H9 (cell line): ENCODE measurements at regions not wholly inside any gene's neighbourhood (a gene's known extent, or its start where the extent isn't known, plus 50 kb on each side); places are given as distances from the start of the nearest gene placed in this dataset.

ENCODE experiments used
- DNase-seq: peaks from one replicate; pipeline ENCODE4 v3.0.0-alpha.2; 2017
- H2AFZ ChIP-seq: one replicate; pipeline ENCODE4 v1.6.1; 2013; ENCODE audit warnings: mild to moderate bottlenecking, low read length, control low read depth, moderate library complexity
- H2AK5ac ChIP-seq: 2 replicates; pipeline ENCODE4 v1.6.1; 2013; ENCODE audit warnings: low read length, control low read depth, mixed read lengths; ENCODE audit not compliant: insufficient read length
- H2BK120ac ChIP-seq: one replicate; pipeline ENCODE4 v1.6.1; 2013; ENCODE audit warnings: low read depth, mild to moderate bottlenecking, low read length, control low read depth, inconsistent platforms; ENCODE audit not compliant: poor library complexity, severe bottlenecking
- H2BK12ac ChIP-seq: 2 replicates; pipeline ENCODE4 v1.6.1; 2013; ENCODE audit warnings: low read length, control low read depth, mixed read lengths, low read depth; ENCODE audit not compliant: insufficient read length
- H2BK15ac ChIP-seq: 2 replicates; pipeline ENCODE4 v1.6.1; 2013; ENCODE audit warnings: low read depth, low read length, control low read depth
- H2BK20ac ChIP-seq: one replicate; pipeline ENCODE4 v1.6.1; 2013; ENCODE audit warnings: low read depth, mild to moderate bottlenecking, low read length, control low read depth, inconsistent platforms; ENCODE audit not compliant: poor library complexity, severe bottlenecking
- H2BK5ac ChIP-seq: 2 replicates; pipeline ENCODE4 v1.6.1; 2013; ENCODE audit warnings: low read length, control low read depth, mixed read lengths; ENCODE audit not compliant: insufficient read length
- H3K14ac ChIP-seq: 2 replicates; pipeline ENCODE4 v1.6.1; 2013; ENCODE audit warnings: low read length, control low read depth; ENCODE audit not compliant: insufficient read depth
- H3K18ac ChIP-seq: 2 replicates; pipeline ENCODE4 v1.6.1; 2013; ENCODE audit warnings: low read depth, mild to moderate bottlenecking, mixed read lengths, low read length, control low read depth; ENCODE audit not compliant: insufficient read length
- H3K23ac ChIP-seq: 2 replicates; pipeline ENCODE4 v1.6.1; 2013; ENCODE audit warnings: low read length, control low read depth, mixed read lengths, low read depth; ENCODE audit not compliant: insufficient read length
- H3K23me2 ChIP-seq: 2 replicates; pipeline ENCODE4 v1.6.1; 2013; ENCODE audit warnings: low read depth, mild to moderate bottlenecking, mixed read lengths, low read length, control low read depth; ENCODE audit not compliant: insufficient read length, poor library complexity, severe bottlenecking
- H3K27ac ChIP-seq: 2 replicates; pipeline ENCODE4 v1.5.1; 2013; ENCODE audit warnings: low read length, control low read depth, mixed read lengths, low read depth; ENCODE audit not compliant: insufficient read length
- H3K27me3 ChIP-seq: 2 replicates; pipeline ENCODE4 v1.6.1; 2013; ENCODE audit warnings: low read length, control low read depth, inconsistent platforms; ENCODE audit not compliant: insufficient read depth
- H3K4ac ChIP-seq: 2 replicates; pipeline ENCODE4 v1.6.1; 2013; ENCODE audit warnings: low read depth, mild to moderate bottlenecking, control low read depth, inconsistent platforms, low read length, moderate library complexity
- H3K4me1 ChIP-seq: 2 replicates; pipeline ENCODE4 v1.6.1; 2013; ENCODE audit warnings: low read length, control low read depth, inconsistent platforms; ENCODE audit not compliant: insufficient read depth
- H3K4me2 ChIP-seq: 2 replicates; pipeline ENCODE4 v1.6.1; 2013; ENCODE audit warnings: low read length, control low read depth, mixed read lengths; ENCODE audit not compliant: insufficient read length, insufficient read depth
- H3K56ac ChIP-seq: 2 replicates; pipeline ENCODE4 v1.6.1; 2013; ENCODE audit warnings: low read depth, mild to moderate bottlenecking, mixed read lengths, low read length, control low read depth; ENCODE audit not compliant: insufficient read length
- H3K79me1 ChIP-seq: 2 replicates; pipeline ENCODE4 v1.6.1; 2013; ENCODE audit warnings: low read depth, mild to moderate bottlenecking, moderate library complexity, low read length, control low read depth, inconsistent platforms; ENCODE audit not compliant: insufficient read depth, poor library complexity, severe bottlenecking
- H3K79me2 ChIP-seq: 2 replicates; pipeline ENCODE4 v1.6.1; 2013; ENCODE audit warnings: low read length, control low read depth, inconsistent platforms; ENCODE audit not compliant: insufficient read depth
- H3K9ac ChIP-seq: 2 replicates; pipeline ENCODE4 v1.6.1; 2013; ENCODE audit warnings: low read length, control low read depth, mixed read lengths; ENCODE audit not compliant: insufficient read length; ENCODE audit errors: extremely low read depth
- H3K9me3 ChIP-seq: one replicate; pipeline ENCODE4 v1.6.1; 2013; ENCODE audit warnings: low read depth, low read length, inconsistent platforms; ENCODE audit not compliant: control insufficient read depth
- H3T11ph ChIP-seq: one replicate; pipeline ENCODE4 v1.6.1; 2013; ENCODE audit warnings: mild to moderate bottlenecking, low read length, control low read depth, inconsistent platforms
- H4K20me1 ChIP-seq: one replicate; pipeline ENCODE4 v1.6.1; 2013; ENCODE audit not compliant: control insufficient read depth, insufficient read length, insufficient read depth
- H4K5ac ChIP-seq: 2 replicates; pipeline ENCODE4 v1.6.1; 2013; ENCODE audit warnings: low read depth, mild to moderate bottlenecking, mixed read lengths, low read length, control low read depth; ENCODE audit not compliant: insufficient read length
- H4K8ac ChIP-seq: replicated peaks from 2 replicates; pipeline ENCODE4 v1.6.1; 2013; ENCODE audit warnings: low read length, control low read depth, mixed read lengths, low read depth; ENCODE audit not compliant: insufficient read length
- H4K91ac ChIP-seq: 2 replicates; pipeline ENCODE4 v1.6.1; 2013; ENCODE audit warnings: low read depth, mild to moderate bottlenecking, moderate library complexity, mixed read lengths, low read length, control low read depth; ENCODE audit not compliant: insufficient read length
- H3K27ac Mint-ChIP-seq, 3 experiments: 2 replicates in 2 of 3; 3 replicates in 1 of 3; pipeline ENCODE4 v1.8.0; 2020 to 2021; ENCODE audit warnings: mixed read lengths in 3 of 3, mild to moderate bottlenecking in 1 of 3, moderate library complexity in 1 of 3
- H3K27me3 Mint-ChIP-seq: 2 replicates; pipeline ENCODE4 v1.8.0; 2021; ENCODE audit warnings: low read depth, mild to moderate bottlenecking, moderate library complexity, mixed read lengths
- H3K36me3 Mint-ChIP-seq, 3 experiments: 2 replicates in 2 of 3; 3 replicates in 1 of 3; pipeline ENCODE4 v1.8.0; 2020 to 2021; ENCODE audit warnings: low read depth in 3 of 3, mixed read lengths in 3 of 3; ENCODE audit not compliant: insufficient read depth in 1 of 3
- H3K4me1 Mint-ChIP-seq, 2 experiments: 2 replicates each; pipeline ENCODE4 v1.8.0; 2020; ENCODE audit warnings: mixed read lengths in 2 of 2
- H3K4me3 Mint-ChIP-seq, 2 experiments: 2 replicates in 1 of 2; 3 replicates in 1 of 2; pipeline ENCODE4 v1.8.0; 2020 to 2021; ENCODE audit warnings: mild to moderate bottlenecking in 2 of 2, mixed read lengths in 2 of 2, moderate library complexity in 1 of 2
- H3K9me3 Mint-ChIP-seq, 2 experiments: 2 replicates in 1 of 2; 3 replicates in 1 of 2; pipeline ENCODE4 v1.8.0; 2020; ENCODE audit warnings: mild to moderate bottlenecking in 2 of 2, mixed read lengths in 2 of 2, moderate library complexity in 1 of 2
- WGBS: extraction: QIAGEN DNeasy Blood & Tissue Kit; methylation state at CpG from one replicate; pipeline ENCODE4 v1.1.7; 2013; ENCODE audit warnings: missing lambda C conversion rate, low lambda C conversion rate, mixed read lengths; ENCODE audit not compliant: insufficient read length; ENCODE audit errors: extremely low coverage; 5-methylcytosine and 5-hydroxymethylcytosine counted together
- TF ChIP-seq, protein P1 (sequence below): fragments of 200-600 bp; sonication (generic); conservative IDR thresholded peaks from 3 replicates; pipeline ENCODE4 v1.8.0; 2021; ENCODE audit warnings: antibody characterized with exemption, mild to moderate bottlenecking

DNA sequence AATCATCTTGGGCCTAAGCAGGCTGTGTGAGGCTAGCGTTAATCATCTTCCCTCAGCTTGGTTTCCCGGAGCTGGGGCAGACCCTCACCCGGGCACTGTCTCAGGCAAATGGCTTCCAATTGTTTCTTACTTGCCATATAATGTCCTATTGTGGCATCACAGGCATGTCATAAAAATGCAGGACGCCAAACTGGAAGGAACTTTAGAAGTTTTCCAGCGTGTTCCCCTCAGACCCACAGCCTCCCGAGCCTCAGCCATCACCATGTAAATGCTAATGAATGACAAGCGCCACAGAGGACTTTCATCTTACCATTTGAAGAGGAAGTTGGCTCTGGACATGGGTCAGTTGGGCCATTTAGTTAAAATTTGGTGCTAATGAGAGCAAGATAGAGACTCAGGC lies 143.0 kb upstream of the IRX1 start:
- Mint-ChIP-seq H3K27me3 (peaks cover 3% of the 10 kb centered on the region), H3K27ac (no peak overlapping the region), H3K4me3 (no peak overlapping the region), H3K36me3 (no peaks in the 10 kb centered on the region), H3K4me1 (peaks cover 0 to 4% of the 10 kb centered on the region in 2 experiments; a peak in 1 of 4 replicates), H3K9me3 (peaks cover 0 to 4% of the 10 kb centered on the region in 2 experiments; a peak in 1 of 5 replicates)
- no peak for DNase-seq
- no peak overlapping the region for H3K14ac ChIP-seq
- TF ChIP-seq, protein P1, sequence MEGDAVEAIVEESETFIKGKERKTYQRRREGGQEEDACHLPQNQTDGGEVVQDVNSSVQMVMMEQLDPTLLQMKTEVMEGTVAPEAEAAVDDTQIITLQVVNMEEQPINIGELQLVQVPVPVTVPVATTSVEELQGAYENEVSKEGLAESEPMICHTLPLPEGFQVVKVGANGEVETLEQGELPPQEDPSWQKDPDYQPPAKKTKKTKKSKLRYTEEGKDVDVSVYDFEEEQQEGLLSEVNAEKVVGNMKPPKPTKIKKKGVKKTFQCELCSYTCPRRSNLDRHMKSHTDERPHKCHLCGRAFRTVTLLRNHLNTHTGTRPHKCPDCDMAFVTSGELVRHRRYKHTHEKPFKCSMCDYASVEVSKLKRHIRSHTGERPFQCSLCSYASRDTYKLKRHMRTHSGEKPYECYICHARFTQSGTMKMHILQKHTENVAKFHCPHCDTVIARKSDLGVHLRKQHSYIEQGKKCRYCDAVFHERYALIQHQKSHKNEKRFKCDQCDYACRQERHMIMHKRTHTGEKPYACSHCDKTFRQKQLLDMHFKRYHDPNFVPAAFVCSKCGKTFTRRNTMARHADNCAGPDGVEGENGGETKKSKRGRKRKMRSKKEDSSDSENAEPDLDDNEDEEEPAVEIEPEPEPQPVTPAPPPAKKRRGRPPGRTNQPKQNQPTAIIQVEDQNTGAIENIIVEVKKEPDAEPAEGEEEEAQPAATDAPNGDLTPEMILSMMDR: no peak
- H2BK20ac ChIP-seq: no peak overlapping the region
- no peak overlapping the region for H2BK120ac ChIP-seq
- H3K4me2 ChIP-seq: no peak overlapping the region
- no peaks in the 10 kb centered on the region for H4K20me1 ChIP-seq
- H2AFZ ChIP-seq: no peak overlapping the region
- H4K91ac ChIP-seq: no peak overlapping the region
- no peaks in the 10 kb centered on the region for H3K23me2 ChIP-seq
- H3K23ac ChIP-seq: no peak overlapping the region
- no CpG with 5 or more reads among the region's 7 CpGs for WGBS
- H2AK5ac ChIP-seq: no peak overlapping the region
- no peaks in the 10 kb centered on the region for H3K27me3 ChIP-seq
- no peaks in the 10 kb centered on the region for H3K9me3 ChIP-seq
- no peak overlapping the region for H2BK12ac ChIP-seq
- no peak overlapping the region for H3K56ac ChIP-seq
- no peak overlapping the region for H2BK5ac ChIP-seq
- H3K79me1 ChIP-seq: no peaks in the 10 kb centered on the region
- H4K5ac ChIP-seq: no peak overlapping the region
- H3K9ac ChIP-seq: no peak overlapping the region
- no peak overlapping the region for H3K4ac ChIP-seq
- H3K27ac ChIP-seq: no peak overlapping the region
- H3K4me1 ChIP-seq: no peaks in the 10 kb centered on the region
- H3K18ac ChIP-seq: no peak overlapping the region
- no peak overlapping the region for H3T11ph ChIP-seq
- H2BK15ac ChIP-seq: no peak overlapping the region
- no peak overlapping the region for H4K8ac ChIP-seq
- H3K79me2 ChIP-seq: no peaks in the 10 kb centered on the region
